ENCODE measurements at regions not wholly inside any gene's neighbourhood (a gene's known extent, or its start where the extent isn't known, plus 50 kb on each side); places are given as distances from the start of the nearest gene placed in this dataset.

DNA sequence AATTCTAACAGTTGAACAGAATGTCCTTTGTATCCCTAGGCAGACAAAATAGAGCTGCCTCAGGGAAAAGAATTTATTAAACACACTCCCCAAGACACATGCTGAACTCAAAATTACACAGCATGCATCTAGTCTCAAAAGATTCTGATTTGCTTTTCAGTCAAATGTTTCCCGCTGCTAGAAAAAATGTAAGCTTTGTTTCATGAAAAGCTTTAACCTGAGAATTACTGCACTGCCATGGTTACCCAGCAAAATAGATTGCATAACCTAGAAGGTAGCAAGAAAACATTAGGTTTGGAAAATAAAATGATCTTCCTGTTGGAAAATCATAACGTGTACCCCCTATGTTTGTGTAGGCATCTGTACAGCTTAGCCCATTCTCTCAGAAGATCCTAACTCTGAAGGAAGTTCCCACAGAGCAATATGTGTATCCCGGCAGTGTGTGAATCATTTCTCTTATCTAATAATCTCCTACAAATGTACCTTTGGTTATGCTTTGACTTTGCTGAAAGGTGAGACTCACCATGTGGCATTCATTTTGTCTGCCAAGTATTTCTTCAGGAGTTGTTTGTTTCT, 646.9 kb downstream of the STPG2 start:
- no peaks in the 10 kb centered on the region for H3K27me3 Mint-ChIP-seq
- no peak overlapping the region for H3K27ac Mint-ChIP-seq
- H3K9me3 Mint-ChIP-seq = peaks cover 3% of the 10 kb centered on the region
- H3K36me3 Mint-ChIP-seq = no peaks in the 10 kb centered on the region
- no peak overlapping the region for H3K4me3 Mint-ChIP-seq
- no peaks in the 10 kb centered on the region for H3K4me1 Mint-ChIP-seq

GRCh38 chr4:97498875-97499274, 644.4 kb downstream of the STPG2 start:
- H3K27ac Mint-ChIP-seq = no peak overlapping the region
- no peaks in the 10 kb centered on the region for H3K4me1 Mint-ChIP-seq
- H3K27me3 Mint-ChIP-seq = no peaks in the 10 kb centered on the region
- H3K4me3 Mint-ChIP-seq = no peak overlapping the region
- H3K36me3 Mint-ChIP-seq = no peaks in the 10 kb centered on the region
- no peaks in the 10 kb centered on the region for H3K9me3 Mint-ChIP-seq

DNA sequence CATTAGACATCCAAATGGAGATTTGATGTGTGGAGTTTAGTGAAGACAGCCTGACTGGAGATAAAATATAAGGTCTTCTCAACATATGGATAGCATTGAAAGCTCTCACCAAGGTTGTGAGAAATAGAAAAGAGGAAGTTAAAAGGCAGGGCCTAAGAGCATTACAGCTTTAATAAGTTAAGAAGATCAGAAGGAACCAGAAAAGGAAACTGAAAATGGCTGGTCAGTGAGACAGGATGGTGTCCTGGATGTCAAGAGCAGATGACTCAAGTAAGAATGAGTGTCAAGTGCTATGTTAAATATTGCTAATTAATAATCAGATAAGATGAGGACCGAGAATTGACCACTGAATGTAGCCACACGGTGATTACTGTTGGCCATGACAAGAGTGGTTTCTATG, 642.9 kb downstream of the STPG2 start:
- no peak overlapping the region for H3K4me3 Mint-ChIP-seq
- H3K27me3 Mint-ChIP-seq = no peaks in the 10 kb centered on the region
- H3K9me3 Mint-ChIP-seq = no peaks in the 10 kb centered on the region
- H3K4me1 Mint-ChIP-seq = no peaks in the 10 kb centered on the region
- no peaks in the 10 kb centered on the region for H3K36me3 Mint-ChIP-seq
- H3K27ac Mint-ChIP-seq = no peak overlapping the region

- no peaks in the 10 kb centered on the region for H3K27me3 Mint-ChIP-seq
- H3K36me3 Mint-ChIP-seq = no peaks in the 10 kb centered on the region
- peaks cover 7% of the 10 kb centered on the region for H3K9me3 Mint-ChIP-seq
- no peak overlapping the region for H3K4me3 Mint-ChIP-seq
- no peaks in the 10 kb centered on the region for H3K4me1 Mint-ChIP-seq
- no peak overlapping the region for H3K27ac Mint-ChIP-seq
Observed at GRCh38 chr4:97504713-97505112, 638.6 kb downstream of the STPG2 start.

DNA sequence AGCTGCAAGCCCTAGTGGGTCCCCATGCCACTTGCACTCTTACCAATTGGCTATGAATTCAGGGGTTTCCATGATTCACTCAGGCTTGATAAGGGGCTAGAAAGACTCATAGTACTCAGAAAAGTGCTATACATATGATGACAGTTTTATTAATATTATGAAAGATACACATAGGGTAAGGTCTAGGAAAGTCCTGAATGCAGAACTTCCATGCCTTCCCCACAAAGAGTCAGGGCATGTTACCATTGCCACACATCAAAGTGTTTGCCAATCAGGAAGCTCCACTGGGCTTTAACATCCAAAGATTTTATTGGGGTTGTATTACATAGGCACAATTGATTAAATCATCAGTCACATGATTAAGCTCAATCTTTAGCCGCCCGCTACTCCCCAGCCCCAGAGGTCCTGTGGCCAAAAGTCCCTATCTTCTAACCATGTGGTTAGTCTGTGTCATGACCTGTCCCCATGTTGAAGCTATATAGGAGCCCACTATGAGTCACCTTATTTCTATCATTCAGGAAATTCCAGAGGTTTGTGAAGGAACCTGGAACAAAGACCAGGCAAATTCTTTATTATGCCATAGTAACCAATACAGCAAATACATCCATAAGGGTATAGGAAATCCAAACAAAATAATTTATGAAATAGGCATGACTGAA, 635.6 kb downstream of the STPG2 start:
- Mint-ChIP-seq H3K36me3 (no peaks in the 10 kb centered on the region), H3K4me1 (no peaks in the 10 kb centered on the region), H3K4me3 (no peak overlapping the region), H3K27ac (no peak overlapping the region), H3K27me3 (no peaks in the 10 kb centered on the region), H3K9me3 (peaks cover 7% of the 10 kb centered on the region)
